IgD-negative memory B cell (primary cell): ENCODE measurements at regions not wholly inside any gene's neighbourhood (a gene's known extent, or its start where the extent isn't known, plus 50 kb on each side); places are given as distances from the start of the nearest gene placed in this dataset.

Experiments used
- H3K27ac Mint-ChIP-seq, 3 donors: one replicate each; pipeline ENCODE4 v1.8.0; 2020 to 2022; ENCODE audit warnings: mild to moderate bottlenecking in 3 of 3, mixed read lengths in 3 of 3, moderate library complexity in 1 of 3
- H3K27me3 Mint-ChIP-seq: one replicate; pipeline ENCODE4 v1.8.0; 2021; ENCODE audit warnings: mixed read lengths
- H3K36me3 Mint-ChIP-seq: one replicate; pipeline ENCODE4 v1.8.0; 2020; ENCODE audit warnings: mild to moderate bottlenecking, mixed read lengths
- H3K4me1 Mint-ChIP-seq, 3 donors: one replicate each; pipeline ENCODE4 v1.8.0; 2020 to 2022; ENCODE audit warnings: mixed read lengths in 3 of 3, mild to moderate bottlenecking in 1 of 3
- H3K4me3 Mint-ChIP-seq, 4 donors: one replicate each; pipeline ENCODE4 v1.8.0; 2020 to 2022; ENCODE audit warnings: mild to moderate bottlenecking in 4 of 4, mixed read lengths in 4 of 4, moderate library complexity in 3 of 4
- H3K9me3 Mint-ChIP-seq, 3 donors: one replicate each; pipeline ENCODE4 v1.8.0; 2020 to 2021; ENCODE audit warnings: mixed read lengths in 3 of 3, mild to moderate bottlenecking in 1 of 3

- H3K27ac Mint-ChIP-seq, result no peak overlapping the region
- peaks cover 1% of the 10 kb centered on the region for H3K27me3 Mint-ChIP-seq
- no peaks in the 10 kb centered on the region for H3K4me1 Mint-ChIP-seq
- peaks cover 0 to 3% (median 0%) of the 10 kb centered on the region in 3 donors for H3K9me3 Mint-ChIP-seq
- H3K4me3 Mint-ChIP-seq, result no peak overlapping the region
- H3K36me3 Mint-ChIP-seq, result no peaks in the 10 kb centered on the region
Observed at GRCh38 chr14:101335061-101335661, 226.1 kb upstream of the DIO3 start.

- peaks cover 1% of the 10 kb centered on the region for H3K27me3 Mint-ChIP-seq
- H3K4me1 Mint-ChIP-seq, result no peaks in the 10 kb centered on the region
- peaks cover 0 to 3% (median 0%) of the 10 kb centered on the region in 3 donors for H3K9me3 Mint-ChIP-seq
- H3K27ac Mint-ChIP-seq, result no peak overlapping the region
- H3K36me3 Mint-ChIP-seq, result no peaks in the 10 kb centered on the region
- no peak overlapping the region for H3K4me3 Mint-ChIP-seq
Observed at GRCh38 chr14:101336183-101336582, 225.1 kb upstream of the DIO3 start.

DNA sequence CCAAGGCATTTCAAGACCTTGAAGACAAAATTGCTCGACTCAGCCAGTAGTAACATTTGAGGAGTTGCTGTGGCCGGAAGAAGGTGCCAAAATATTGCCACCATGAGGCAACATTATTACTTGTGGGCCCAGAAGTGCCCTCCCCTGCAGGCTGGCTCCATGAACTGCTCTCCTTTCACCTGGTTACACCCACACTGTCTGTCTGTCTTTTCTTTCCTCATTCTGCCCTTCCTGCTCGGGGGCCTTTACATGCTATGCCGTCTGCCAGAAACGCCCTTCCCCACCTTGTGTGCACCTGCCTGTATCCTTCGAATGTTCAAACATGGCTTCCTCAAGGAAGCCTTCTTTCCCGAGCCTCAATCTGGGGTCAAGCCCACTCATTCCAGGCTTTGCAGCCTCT lies 224.2 kb upstream of the DIO3 start:
- H3K4me3 Mint-ChIP-seq, result no peak overlapping the region
- H3K36me3 Mint-ChIP-seq, result no peaks in the 10 kb centered on the region
- no peaks in the 10 kb centered on the region for H3K4me1 Mint-ChIP-seq
- no peak overlapping the region for H3K27ac Mint-ChIP-seq
- H3K9me3 Mint-ChIP-seq, result peaks cover 0 to 3% (median 0%) of the 10 kb centered on the region in 3 donors
- H3K27me3 Mint-ChIP-seq, result peaks cover 1% of the 10 kb centered on the region

DNA sequence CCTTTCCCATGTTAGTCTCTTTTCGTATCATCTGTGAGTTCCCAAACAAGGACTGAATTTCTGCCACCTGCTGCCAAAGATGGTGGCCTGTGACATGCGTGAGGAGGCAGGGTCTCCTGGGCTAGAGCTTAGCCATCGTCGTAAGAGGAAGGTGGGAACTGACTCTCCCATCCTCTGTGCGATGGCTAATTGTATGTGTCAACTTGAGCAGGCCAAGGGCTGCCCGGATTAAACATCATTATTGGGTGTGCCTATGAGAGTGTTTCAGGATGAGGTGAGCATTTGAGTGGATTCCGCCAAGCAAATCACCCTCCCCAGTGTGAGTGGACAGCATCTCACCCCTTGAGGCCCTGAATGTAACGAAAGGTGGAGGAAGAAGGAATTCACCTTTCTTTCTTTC lies 220.7 kb upstream of the DIO3 start:
- no peak overlapping the region for H3K4me3 Mint-ChIP-seq
- no peaks in the 10 kb centered on the region for H3K4me1 Mint-ChIP-seq
- peaks cover 1% of the 10 kb centered on the region for H3K27me3 Mint-ChIP-seq
- peaks cover 4 to 7% (median 5%) of the 10 kb centered on the region in 3 donors for H3K9me3 Mint-ChIP-seq
- no peak overlapping the region for H3K27ac Mint-ChIP-seq
- no peaks in the 10 kb centered on the region for H3K36me3 Mint-ChIP-seq

GRCh38 chr14:101347893-101348777 lies 213.2 kb upstream of the DIO3 start:
- H3K27ac Mint-ChIP-seq, result no peak overlapping the region
- H3K27me3 Mint-ChIP-seq, result no peaks in the 10 kb centered on the region
- no peaks in the 10 kb centered on the region for H3K4me1 Mint-ChIP-seq
- H3K36me3 Mint-ChIP-seq, result no peaks in the 10 kb centered on the region
- H3K4me3 Mint-ChIP-seq, result no peak overlapping the region
- peaks cover 3 to 12% (median 4%) of the 10 kb centered on the region in 3 donors for H3K9me3 Mint-ChIP-seq

- H3K4me3 Mint-ChIP-seq, result no peak overlapping the region
- no peaks in the 10 kb centered on the region for H3K36me3 Mint-ChIP-seq
- no peaks in the 10 kb centered on the region for H3K27me3 Mint-ChIP-seq
- H3K4me1 Mint-ChIP-seq, result no peaks in the 10 kb centered on the region
- peaks cover 5 to 10% (median 8%) of the 10 kb centered on the region in 3 donors for H3K9me3 Mint-ChIP-seq
- no peak overlapping the region for H3K27ac Mint-ChIP-seq
Observed at GRCh38 chr14:101349108-101349507, 212.2 kb upstream of the DIO3 start.

- no peaks in the 10 kb centered on the region for H3K27me3 Mint-ChIP-seq
- H3K36me3 Mint-ChIP-seq, result no peaks in the 10 kb centered on the region
- H3K9me3 Mint-ChIP-seq, result peaks cover 10 to 16% (median 11%) of the 10 kb centered on the region in 3 donors
- no peaks in the 10 kb centered on the region for H3K4me1 Mint-ChIP-seq
- H3K4me3 Mint-ChIP-seq, result no peak overlapping the region
- H3K27ac Mint-ChIP-seq, result no peak overlapping the region
Observed at GRCh38 chr14:101350021-101350420, 211.3 kb upstream of the DIO3 start.

DNA sequence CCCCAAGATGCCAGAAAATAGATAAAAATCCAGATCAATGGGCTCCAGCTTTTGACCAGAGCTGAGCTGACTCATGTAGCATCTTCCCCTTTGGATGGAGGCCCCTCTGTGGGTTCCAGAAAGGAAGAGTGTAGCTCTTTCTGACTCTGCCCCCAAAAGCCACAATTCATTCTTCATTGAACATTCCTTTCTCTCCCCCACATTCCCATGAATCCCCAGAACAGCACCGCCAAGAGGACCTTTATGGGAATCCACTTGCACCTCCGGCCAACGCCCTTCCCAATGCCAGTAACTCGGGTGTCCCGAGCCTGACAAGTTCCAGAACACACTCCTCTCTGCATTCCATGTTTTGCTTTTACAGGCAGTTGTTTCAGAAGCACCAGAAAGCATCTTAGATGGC lies 210.6 kb upstream of the DIO3 start:
- Mint-ChIP-seq H3K36me3 (no peaks in the 10 kb centered on the region), H3K27ac (no peak overlapping the region), H3K9me3 (peaks cover 11 to 20% (median 12%) of the 10 kb centered on the region in 3 donors), H3K4me1 (no peaks in the 10 kb centered on the region), H3K4me3 (no peak overlapping the region), H3K27me3 (no peaks in the 10 kb centered on the region)

- H3K36me3 Mint-ChIP-seq, result no peaks in the 10 kb centered on the region
- no peaks in the 10 kb centered on the region for H3K27me3 Mint-ChIP-seq
- H3K4me1 Mint-ChIP-seq, result no peaks in the 10 kb centered on the region
- peaks cover 10 to 20% (median 12%) of the 10 kb centered on the region in 3 donors for H3K9me3 Mint-ChIP-seq
- H3K4me3 Mint-ChIP-seq, result no peak overlapping the region
- no peak overlapping the region for H3K27ac Mint-ChIP-seq
Observed at GRCh38 chr14:101351146-101351545, 210.1 kb upstream of the DIO3 start.

GRCh38 chr14:101351769-101352168 lies 209.5 kb upstream of the DIO3 start:
- H3K4me1 Mint-ChIP-seq, result no peaks in the 10 kb centered on the region
- no peaks in the 10 kb centered on the region for H3K27me3 Mint-ChIP-seq
- no peak overlapping the region for H3K4me3 Mint-ChIP-seq
- H3K36me3 Mint-ChIP-seq, result no peaks in the 10 kb centered on the region
- no peak overlapping the region for H3K27ac Mint-ChIP-seq
- peaks cover 10 to 20% (median 13%) of the 10 kb centered on the region in 3 donors for H3K9me3 Mint-ChIP-seq

DNA sequence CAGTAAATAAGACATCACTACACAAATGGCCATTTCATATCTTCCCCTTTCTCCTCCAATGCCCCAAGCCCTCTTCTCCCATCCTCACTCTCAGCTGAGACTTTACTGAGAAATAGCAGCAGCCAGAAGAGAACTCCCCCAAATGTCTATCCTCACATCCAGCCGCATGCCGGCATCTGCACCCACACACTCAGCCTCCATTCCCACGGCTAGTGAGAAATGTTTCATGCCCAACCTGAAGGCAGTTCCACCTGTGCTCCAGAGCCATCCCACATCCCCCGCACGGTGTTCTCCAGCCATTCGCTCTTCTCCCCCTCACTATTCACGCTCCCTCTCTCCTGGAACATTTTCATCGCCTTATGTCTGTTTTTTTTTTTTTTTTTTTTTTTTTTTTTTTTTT lies 208.7 kb upstream of the DIO3 start:
- no peak overlapping the region for H3K27ac Mint-ChIP-seq
- peaks cover 10 to 20% (median 13%) of the 10 kb centered on the region in 3 donors for H3K9me3 Mint-ChIP-seq
- no peaks in the 10 kb centered on the region for H3K4me1 Mint-ChIP-seq
- no peaks in the 10 kb centered on the region for H3K36me3 Mint-ChIP-seq
- H3K27me3 Mint-ChIP-seq, result no peaks in the 10 kb centered on the region
- no peak overlapping the region for H3K4me3 Mint-ChIP-seq

GRCh38 chr14:101353422-101353821 lies 207.9 kb upstream of the DIO3 start:
- no peak overlapping the region for H3K27ac Mint-ChIP-seq

GRCh38 chr14:101354726-101355125 lies 206.6 kb upstream of the DIO3 start:
- Mint-ChIP-seq H3K9me3 (peaks cover 12 to 17% (median 13%) of the 10 kb centered on the region in 3 donors), H3K27ac (no peak overlapping the region), H3K4me1 (peaks cover 0 to 2% (median 0%) of the 10 kb centered on the region in 3 donors), H3K36me3 (no peaks in the 10 kb centered on the region), H3K27me3 (peaks cover 7% of the 10 kb centered on the region), H3K4me3 (no peak overlapping the region)

More at GRCh38 chr14:101353422-101353821, 207.9 kb upstream of the DIO3 start:
- Mint-ChIP-seq H3K4me1 (no peaks in the 10 kb centered on the region), H3K9me3 (peaks cover 10 to 17% (median 12%) of the 10 kb centered on the region in 3 donors), H3K4me3 (no peak overlapping the region), H3K27me3 (no peaks in the 10 kb centered on the region), H3K36me3 (no peaks in the 10 kb centered on the region)

GRCh38 chr14:101355284-101355683 lies 206.0 kb upstream of the DIO3 start:
- H3K4me3 Mint-ChIP-seq, result no peak overlapping the region
- peaks cover 0 to 2% (median 0%) of the 10 kb centered on the region in 3 donors for H3K4me1 Mint-ChIP-seq
- peaks cover 9 to 17% (median 10%) of the 10 kb centered on the region in 3 donors for H3K9me3 Mint-ChIP-seq
- peaks cover 9% of the 10 kb centered on the region for H3K27me3 Mint-ChIP-seq
- no peaks in the 10 kb centered on the region for H3K36me3 Mint-ChIP-seq
- H3K27ac Mint-ChIP-seq, result no peak overlapping the region

- peaks cover 0 to 4% (median 2%) of the 10 kb centered on the region in 3 donors for H3K4me1 Mint-ChIP-seq
- H3K36me3 Mint-ChIP-seq, result no peaks in the 10 kb centered on the region
- peaks cover 7 to 17% (median 9%) of the 10 kb centered on the region in 3 donors for H3K9me3 Mint-ChIP-seq
- H3K27ac Mint-ChIP-seq, result no peak overlapping the region
- H3K27me3 Mint-ChIP-seq, result peaks cover 17% of the 10 kb centered on the region
- H3K4me3 Mint-ChIP-seq, result no peak overlapping the region
Observed at GRCh38 chr14:101357038-101357437, 204.3 kb upstream of the DIO3 start.
